Mammary epithelial cell (primary cell): ENCODE measurements at regions not wholly inside any gene's neighbourhood (a gene's known extent, or its start where the extent isn't known, plus 50 kb on each side); places are given as distances from the start of the nearest gene placed in this dataset.

Experiments
- CTCF ChIP-seq, 2 donors: IDR thresholded peaks in 1 of 2; conservative IDR thresholded peaks in 1 of 2; 2 replicates each; pipeline ENCODE4 v1.5.1; 2011 to 2012; ENCODE audit warnings: inconsistent platforms in 2 of 2, low read length in 2 of 2, mild to moderate bottlenecking in 2 of 2, control low read depth in 1 of 2, low read depth in 1 of 2; ENCODE audit not compliant: insufficient read depth in 1 of 2; ENCODE audit errors: extremely low read depth in 1 of 2
- EZH2 ChIP-seq: IDR thresholded peaks from 2 replicates; pipeline ENCODE4 v1.6.1; 2012; ENCODE audit warnings: low read length, inconsistent platforms, borderline replicate concordance

DNA sequence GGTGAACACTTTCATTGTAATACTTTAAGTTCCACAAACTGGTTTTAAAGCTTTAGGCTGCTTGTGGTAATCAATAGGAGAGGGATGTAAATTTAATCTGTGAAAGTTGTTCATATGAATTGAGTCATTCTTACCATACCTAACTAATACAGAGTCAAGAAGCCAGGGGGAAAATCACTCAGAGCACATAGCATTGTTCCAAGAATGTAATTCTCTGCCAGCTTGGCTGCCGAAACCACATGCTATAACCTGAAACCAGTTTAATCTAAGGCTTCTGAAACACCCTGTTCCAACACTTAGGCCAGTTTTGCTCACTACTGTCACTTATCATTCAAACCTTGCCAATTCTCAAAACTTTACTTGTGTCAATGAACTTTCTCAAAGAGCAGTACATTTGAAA, 528.8 kb upstream of the GRAMD2B start:
- TF ChIP-seq CTCF (conservative IDR thresholded peaks at IDR 0.05 in 1 of 2, IDR thresholded peaks at IDR 0.05 in 1 of 2; ENCODE audit: extremely low read depth in 1 of 2, insufficient read depth in 1 of 2, low read depth in 1 of 2, low read length in 2 of 2) (no peak), EZH2 (no peak)
